Astrocyte (in vitro differentiated cells and primary cell): ENCODE measurements at regions not wholly inside any gene's neighbourhood (a gene's known extent, or its start where the extent isn't known, plus 50 kb on each side); places are given as distances from the start of the nearest gene placed in this dataset.

Source experiments
- EZH2 ChIP-seq: IDR thresholded peaks from 2 replicates; pipeline ENCODE4 v1.6.1; 2012; ENCODE audit warnings: mild to moderate bottlenecking, low read length, inconsistent platforms; ENCODE audit not compliant: insufficient read depth
- TF ChIP-seq, protein P1 (sequence below): IDR thresholded peaks from 2 replicates; pipeline ENCODE4 v1.5.1; 2011; ENCODE audit warnings: low read depth, mild to moderate bottlenecking, inconsistent platforms, low read length, moderate library complexity; ENCODE audit not compliant: insufficient read depth

DNA sequence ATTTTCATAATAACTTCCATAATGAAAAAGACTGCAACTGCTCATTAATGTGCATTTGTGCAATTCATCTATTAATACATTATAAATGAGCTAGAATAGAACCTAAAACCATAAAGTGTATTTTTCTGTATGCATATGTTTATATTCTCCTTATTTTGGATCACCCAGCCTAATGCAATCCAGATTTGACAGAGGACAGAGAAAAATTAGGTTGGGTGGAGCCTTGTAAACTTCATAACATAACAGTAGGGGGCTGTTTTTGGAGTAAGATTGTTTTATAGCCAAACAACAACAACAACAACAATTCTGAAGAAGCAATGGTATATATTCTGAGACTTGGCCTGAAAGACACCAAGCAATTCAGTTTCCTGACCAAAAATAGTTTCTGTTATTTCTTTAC, 615.3 kb upstream of the SLIT2 start:
- TF ChIP-seq, protein P1, sequence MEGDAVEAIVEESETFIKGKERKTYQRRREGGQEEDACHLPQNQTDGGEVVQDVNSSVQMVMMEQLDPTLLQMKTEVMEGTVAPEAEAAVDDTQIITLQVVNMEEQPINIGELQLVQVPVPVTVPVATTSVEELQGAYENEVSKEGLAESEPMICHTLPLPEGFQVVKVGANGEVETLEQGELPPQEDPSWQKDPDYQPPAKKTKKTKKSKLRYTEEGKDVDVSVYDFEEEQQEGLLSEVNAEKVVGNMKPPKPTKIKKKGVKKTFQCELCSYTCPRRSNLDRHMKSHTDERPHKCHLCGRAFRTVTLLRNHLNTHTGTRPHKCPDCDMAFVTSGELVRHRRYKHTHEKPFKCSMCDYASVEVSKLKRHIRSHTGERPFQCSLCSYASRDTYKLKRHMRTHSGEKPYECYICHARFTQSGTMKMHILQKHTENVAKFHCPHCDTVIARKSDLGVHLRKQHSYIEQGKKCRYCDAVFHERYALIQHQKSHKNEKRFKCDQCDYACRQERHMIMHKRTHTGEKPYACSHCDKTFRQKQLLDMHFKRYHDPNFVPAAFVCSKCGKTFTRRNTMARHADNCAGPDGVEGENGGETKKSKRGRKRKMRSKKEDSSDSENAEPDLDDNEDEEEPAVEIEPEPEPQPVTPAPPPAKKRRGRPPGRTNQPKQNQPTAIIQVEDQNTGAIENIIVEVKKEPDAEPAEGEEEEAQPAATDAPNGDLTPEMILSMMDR: no peak
- no peak for TF ChIP-seq EZH2
